Muscle layer of duodenum (tissue), 2 donors: ENCODE measurements at regions not wholly inside any gene's neighbourhood (a gene's known extent, or its start where the extent isn't known, plus 50 kb on each side); places are given as distances from the start of the nearest gene placed in this dataset.

ENCODE experiments used
- H3K27ac ChIP-seq: one replicate; pipeline ENCODE4 v1.7.0; 2013; ENCODE audit warnings: mild to moderate bottlenecking, low read length
- H3K27me3 ChIP-seq: one replicate; pipeline ENCODE4 v1.7.0; 2013; ENCODE audit warnings: low read depth, mild to moderate bottlenecking, control low read depth, low read length
- H3K36me3 ChIP-seq, 2 donors: one replicate each; pipeline ENCODE4 v1.7.0; 2013; ENCODE audit warnings: low read length in 2 of 2, control low read depth in 1 of 2, mild to moderate bottlenecking in 1 of 2; ENCODE audit not compliant: insufficient read depth in 2 of 2, control insufficient read depth in 1 of 2
- H3K4me1 ChIP-seq, 2 donors: one replicate each; pipeline ENCODE4 v1.7.0; 2013; ENCODE audit warnings: low read length in 2 of 2, mild to moderate bottlenecking in 2 of 2, control low read depth in 1 of 2, moderate library complexity in 1 of 2; ENCODE audit not compliant: insufficient read depth in 2 of 2, control insufficient read depth in 1 of 2
- H3K4me3 ChIP-seq, 2 donors: one replicate each; pipeline ENCODE4 v1.7.0; 2013; ENCODE audit warnings: low read length in 2 of 2, low read depth in 1 of 2, mild to moderate bottlenecking in 1 of 2
- H3K9me3 ChIP-seq, 2 donors: one replicate each; pipeline ENCODE4 v1.7.0; 2013; ENCODE audit warnings: low read length in 2 of 2, control low read depth in 1 of 2, mild to moderate bottlenecking in 1 of 2; ENCODE audit not compliant: control insufficient read depth in 1 of 2
- donor health status: healthy.

GRCh38 chr2:129374452-129374851 lies 605.0 kb upstream of the RAB6C start:
- Histone ChIP-seq H3K4me3 (no peak overlapping the region), H3K27me3 (no peaks in the 10 kb centered on the region), H3K9me3 (no peaks in the 10 kb centered on the region)

DNA sequence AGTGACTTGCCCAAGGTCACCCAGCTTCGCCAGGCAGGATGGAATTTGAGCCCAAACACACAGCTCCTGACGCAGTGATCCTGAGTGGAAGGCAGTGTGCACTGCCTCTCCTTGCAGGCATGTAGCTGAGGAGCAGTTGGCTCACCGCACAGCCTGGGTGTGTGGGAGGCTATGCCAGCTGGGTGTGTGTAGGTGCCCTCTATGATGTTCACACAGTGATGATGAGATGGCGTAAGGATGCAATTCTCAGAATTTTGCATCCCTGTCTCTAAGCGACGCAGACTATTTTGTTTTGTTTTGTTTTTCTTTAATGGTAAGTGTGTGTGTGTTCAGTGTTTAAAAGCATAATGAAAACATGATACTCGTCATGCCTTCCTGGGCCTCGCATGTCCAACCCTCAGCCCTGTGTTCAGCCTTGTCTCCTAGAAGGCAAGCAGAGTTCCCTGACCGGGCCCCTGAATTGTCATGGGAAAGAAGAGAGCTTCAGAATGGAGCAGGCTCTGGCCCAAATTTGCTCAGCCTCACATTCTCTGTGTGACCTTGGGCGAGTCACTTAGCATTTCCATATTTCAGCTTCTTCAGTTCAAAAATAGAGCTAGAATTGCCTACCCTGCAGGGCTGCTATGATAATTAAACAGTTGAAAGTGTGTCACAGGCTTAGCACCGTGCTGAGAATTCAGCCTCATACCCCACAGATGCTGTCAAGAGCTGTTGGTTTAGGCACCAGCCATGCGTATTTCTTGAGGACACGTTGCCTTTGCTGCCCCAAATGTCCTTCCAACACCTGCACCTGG lies 603.6 kb upstream of the RAB6C start:
- no peaks in the 10 kb centered on the region for H3K4me1 ChIP-seq
- H3K4me3 ChIP-seq = no peak overlapping the region
- H3K27ac ChIP-seq = no peak overlapping the region
- H3K27me3 ChIP-seq = no peaks in the 10 kb centered on the region
- H3K36me3 ChIP-seq = no peaks in the 10 kb centered on the region
- H3K9me3 ChIP-seq = no peaks in the 10 kb centered on the region

More at GRCh38 chr2:129374452-129374851, 605.0 kb upstream of the RAB6C start:
- Histone ChIP-seq H3K36me3 (no peaks in the 10 kb centered on the region), H3K4me1 (no peaks in the 10 kb centered on the region), H3K27ac (no peak overlapping the region)

DNA sequence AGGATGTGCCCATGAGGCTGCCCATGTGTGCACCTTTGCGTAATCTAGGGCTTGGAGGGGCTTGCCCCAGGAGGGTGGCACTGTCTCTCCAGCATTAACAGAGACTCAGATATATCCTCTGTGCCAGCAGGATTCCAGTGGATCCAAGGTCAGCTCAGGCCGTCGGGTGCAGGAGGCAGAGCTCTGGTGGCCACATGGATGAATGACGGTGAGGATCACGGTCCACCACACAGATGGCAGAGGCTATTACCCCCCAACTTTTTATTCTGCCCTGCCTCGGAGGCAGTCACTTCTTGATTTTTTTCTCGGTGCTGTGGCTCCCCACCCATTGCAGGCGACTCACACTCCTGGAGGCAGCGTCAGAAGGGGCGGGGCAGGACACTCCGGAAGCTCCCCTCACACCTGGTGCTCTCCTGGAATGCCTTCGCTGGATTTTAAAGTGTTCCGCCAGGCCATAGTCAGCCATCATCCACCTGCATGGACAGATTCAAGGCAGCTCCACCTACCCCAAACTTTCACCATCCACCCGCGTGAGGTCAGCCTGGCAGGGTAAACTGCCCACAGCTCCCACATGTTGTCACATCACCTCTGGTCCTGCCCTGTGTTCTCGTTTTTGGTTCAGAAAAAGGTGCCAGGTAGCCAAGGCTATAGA lies 602.9 kb upstream of the RAB6C start:
- no peak overlapping the region for H3K4me3 ChIP-seq
- H3K4me1 ChIP-seq = no peaks in the 10 kb centered on the region
- no peaks in the 10 kb centered on the region for H3K27me3 ChIP-seq
- H3K9me3 ChIP-seq = peaks cover 0 to 3% of the 10 kb centered on the region in 2 donors
- no peak overlapping the region for H3K27ac ChIP-seq
- H3K36me3 ChIP-seq = no peaks in the 10 kb centered on the region

GRCh38 chr2:129377078-129377469 lies 602.4 kb upstream of the RAB6C start:
- H3K9me3 ChIP-seq = peaks cover 0 to 6% of the 10 kb centered on the region in 2 donors
- no peaks in the 10 kb centered on the region for H3K36me3 ChIP-seq
- no peak overlapping the region for H3K4me3 ChIP-seq
- no peak overlapping the region for H3K27ac ChIP-seq
- no peaks in the 10 kb centered on the region for H3K4me1 ChIP-seq
- H3K27me3 ChIP-seq = no peaks in the 10 kb centered on the region

DNA sequence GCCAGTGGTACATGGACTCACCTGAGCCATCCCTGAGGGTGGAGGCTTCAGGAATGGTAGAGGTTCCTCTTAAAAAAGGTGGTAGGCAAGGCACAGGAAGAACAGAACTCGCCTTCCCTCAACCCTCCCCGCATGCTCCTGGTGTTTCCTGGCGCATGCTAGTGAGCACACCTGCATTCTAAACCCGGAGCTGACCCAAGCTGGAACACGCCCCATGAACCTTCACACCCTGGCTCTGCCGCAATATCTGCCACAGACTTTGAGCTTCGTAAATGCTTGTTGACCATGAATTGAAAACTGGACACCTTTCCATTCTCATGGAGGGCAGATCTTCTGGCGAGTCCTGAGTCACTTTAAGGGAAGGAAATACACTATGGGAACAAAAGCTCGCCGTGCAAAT lies 601.3 kb upstream of the RAB6C start:
- H3K4me3 ChIP-seq = no peak overlapping the region
- no peak overlapping the region for H3K27ac ChIP-seq
- peaks cover 0 to 6% of the 10 kb centered on the region in 2 donors for H3K9me3 ChIP-seq
- H3K36me3 ChIP-seq = no peaks in the 10 kb centered on the region
- H3K4me1 ChIP-seq = peaks cover 0 to 3% of the 10 kb centered on the region in 2 donors
- H3K27me3 ChIP-seq = no peaks in the 10 kb centered on the region

DNA sequence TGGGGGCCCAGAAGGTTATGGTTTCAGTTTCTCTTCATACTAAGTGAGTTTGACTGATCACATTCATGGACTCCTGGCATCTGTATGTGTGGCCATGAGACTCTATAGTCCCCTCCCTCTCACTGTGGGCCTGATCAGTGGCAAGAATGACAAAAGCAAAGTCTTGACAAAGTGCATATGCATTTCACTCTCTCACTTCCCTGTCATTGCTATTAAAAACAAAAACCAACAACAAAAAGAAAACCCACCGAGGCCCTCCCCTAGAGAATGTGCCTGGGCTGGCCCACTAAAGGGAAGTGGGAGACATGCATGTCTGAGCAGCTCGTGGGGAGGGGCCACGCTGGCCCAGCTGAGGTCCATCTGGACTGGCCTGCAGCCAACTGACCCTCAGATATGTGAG lies 600.1 kb upstream of the RAB6C start:
- H3K9me3 ChIP-seq = peaks cover 0 to 6% of the 10 kb centered on the region in 2 donors
- H3K4me3 ChIP-seq = no peak overlapping the region
- no peaks in the 10 kb centered on the region for H3K36me3 ChIP-seq
- H3K27ac ChIP-seq = no peak overlapping the region
- H3K27me3 ChIP-seq = no peaks in the 10 kb centered on the region
- H3K4me1 ChIP-seq = peaks cover 0 to 3% of the 10 kb centered on the region in 2 donors

GRCh38 chr2:129381789-129382188 lies 597.7 kb upstream of the RAB6C start:
- peaks cover 0 to 3% of the 10 kb centered on the region in 2 donors for H3K4me1 ChIP-seq
- H3K27me3 ChIP-seq = no peaks in the 10 kb centered on the region
- no peak overlapping the region for H3K27ac ChIP-seq
- H3K4me3 ChIP-seq = no peak overlapping the region
- peaks cover 0 to 6% of the 10 kb centered on the region in 2 donors for H3K9me3 ChIP-seq
- no peaks in the 10 kb centered on the region for H3K36me3 ChIP-seq

GRCh38 chr2:129388870-129389269 lies 590.6 kb upstream of the RAB6C start:
- no peaks in the 10 kb centered on the region for H3K9me3 ChIP-seq
- no peak overlapping the region for H3K4me3 ChIP-seq
- H3K27me3 ChIP-seq = no peaks in the 10 kb centered on the region
- H3K4me1 ChIP-seq = no peaks in the 10 kb centered on the region
- H3K36me3 ChIP-seq = no peaks in the 10 kb centered on the region
- no peak overlapping the region for H3K27ac ChIP-seq

GRCh38 chr2:129393816-129394215 lies 585.6 kb upstream of the RAB6C start:
- H3K27ac ChIP-seq = no peak overlapping the region
- H3K4me3 ChIP-seq = no peak overlapping the region
- H3K27me3 ChIP-seq = no peaks in the 10 kb centered on the region
- H3K36me3 ChIP-seq = no peaks in the 10 kb centered on the region
- no peaks in the 10 kb centered on the region for H3K4me1 ChIP-seq
- no peaks in the 10 kb centered on the region for H3K9me3 ChIP-seq

GRCh38 chr2:129396980-129397599 lies 582.4 kb upstream of the RAB6C start:
- H3K27ac ChIP-seq = no peak overlapping the region
- H3K9me3 ChIP-seq = no peaks in the 10 kb centered on the region
- no peaks in the 10 kb centered on the region for H3K4me1 ChIP-seq
- no peaks in the 10 kb centered on the region for H3K27me3 ChIP-seq
- H3K36me3 ChIP-seq = no peaks in the 10 kb centered on the region
- H3K4me3 ChIP-seq = no peak overlapping the region

DNA sequence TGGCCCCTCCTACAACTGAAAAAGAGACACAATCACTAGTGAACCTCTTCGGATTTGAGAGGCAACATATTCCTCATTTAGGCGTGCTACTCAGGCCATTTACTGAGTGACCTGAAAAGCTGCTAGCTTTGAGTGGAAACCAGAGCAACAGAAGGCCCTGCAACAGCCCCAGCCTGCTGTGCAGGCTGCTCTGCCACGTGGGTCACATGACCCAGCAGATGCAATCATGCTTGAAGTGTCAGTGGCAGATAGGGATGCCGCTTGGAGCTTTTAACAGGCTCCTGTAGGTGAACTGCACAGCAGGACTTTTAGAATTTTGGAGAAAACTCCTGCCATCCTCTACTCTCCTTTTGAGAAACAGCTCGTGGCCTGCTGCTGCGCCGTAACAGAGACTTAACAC lies 578.6 kb upstream of the RAB6C start:
- no peak overlapping the region for H3K27ac ChIP-seq
- H3K4me1 ChIP-seq = no peaks in the 10 kb centered on the region
- no peaks in the 10 kb centered on the region for H3K27me3 ChIP-seq
- H3K4me3 ChIP-seq = no peak overlapping the region
- no peaks in the 10 kb centered on the region for H3K9me3 ChIP-seq
- no peaks in the 10 kb centered on the region for H3K36me3 ChIP-seq
